Activated gamma-delta T cell treated with Interleukin-2 at 50 U/mL for 16 hours (primary cell): ENCODE measurements at regions not wholly inside any gene's neighbourhood (a gene's known extent, or its start where the extent isn't known, plus 50 kb on each side); places are given as distances from the start of the nearest gene placed in this dataset.
"Not testable (repeated sequence)": the region's sequence is repeated elsewhere in the genome, so short reads cannot be mapped to it uniquely, and the experiment has no call there.

Experiments
- DNase-seq: peaks from one replicate; pipeline ENCODE4 v3.0.0-alpha.2; 2020

DNA sequence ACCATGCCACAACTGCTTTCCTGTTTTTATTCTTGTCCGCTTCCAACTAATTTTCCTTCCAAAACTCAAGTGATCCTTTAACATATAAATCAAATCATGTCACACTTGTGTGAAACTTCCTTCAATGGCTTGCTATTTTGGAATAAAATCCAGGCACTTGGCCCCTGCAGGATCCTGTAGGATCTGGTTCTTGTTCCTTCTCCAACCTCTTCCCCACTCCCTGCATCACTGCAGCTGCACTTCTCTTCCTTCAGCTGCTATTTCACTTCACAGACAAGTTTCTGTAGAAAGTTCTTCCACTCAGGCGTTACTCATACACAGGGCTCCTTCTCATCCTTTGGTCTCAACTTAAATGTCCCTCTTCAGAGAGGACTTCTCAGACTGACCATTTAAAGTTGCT lies 239.7 kb upstream of the BTG1 start:
- DNase-seq, result no peak

DNA sequence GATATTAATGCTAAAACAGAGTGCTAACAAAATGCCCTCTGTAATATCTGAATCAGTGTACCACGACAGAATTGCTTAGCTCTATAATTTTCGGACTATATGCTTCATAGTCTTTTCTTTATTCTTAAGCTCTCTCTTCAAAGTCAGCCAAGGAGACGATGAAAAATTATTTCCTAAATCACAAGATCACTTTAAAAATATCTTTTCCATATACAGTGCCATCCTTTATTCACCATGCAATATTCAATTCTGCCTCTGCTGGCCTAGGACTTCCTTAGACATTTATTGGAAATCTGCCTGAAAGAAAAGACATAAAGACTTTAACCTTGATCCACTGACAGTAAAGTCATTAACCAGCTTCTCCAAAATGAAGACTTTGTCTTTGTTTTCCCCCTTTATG lies 238.9 kb upstream of the BTG1 start:
- no peak for DNase-seq

DNA sequence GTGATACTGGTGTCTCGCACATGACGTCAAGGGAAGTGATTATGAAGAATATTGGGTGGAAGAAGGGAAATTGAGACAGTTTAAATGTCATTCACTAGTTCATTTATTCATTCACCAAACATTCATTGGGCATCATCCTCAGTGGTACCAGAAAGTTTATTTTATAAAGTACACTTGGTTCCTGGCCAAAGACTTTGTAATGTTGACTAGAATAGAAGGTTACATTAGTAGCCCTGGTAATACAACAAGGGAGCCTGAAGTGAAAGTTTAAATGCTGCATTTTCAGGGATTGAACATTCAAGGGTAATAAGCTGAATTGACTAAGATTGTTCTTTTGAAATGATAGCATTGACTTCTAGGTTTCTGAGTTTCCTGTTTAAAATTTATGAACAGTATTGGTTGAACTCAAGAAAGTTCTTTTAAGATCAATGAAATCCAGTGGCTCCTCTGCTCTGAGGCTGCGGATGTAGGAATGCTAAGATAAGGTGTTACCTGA lies 236.8 kb upstream of the BTG1 start:
- DNase-seq, result no peak

DNA sequence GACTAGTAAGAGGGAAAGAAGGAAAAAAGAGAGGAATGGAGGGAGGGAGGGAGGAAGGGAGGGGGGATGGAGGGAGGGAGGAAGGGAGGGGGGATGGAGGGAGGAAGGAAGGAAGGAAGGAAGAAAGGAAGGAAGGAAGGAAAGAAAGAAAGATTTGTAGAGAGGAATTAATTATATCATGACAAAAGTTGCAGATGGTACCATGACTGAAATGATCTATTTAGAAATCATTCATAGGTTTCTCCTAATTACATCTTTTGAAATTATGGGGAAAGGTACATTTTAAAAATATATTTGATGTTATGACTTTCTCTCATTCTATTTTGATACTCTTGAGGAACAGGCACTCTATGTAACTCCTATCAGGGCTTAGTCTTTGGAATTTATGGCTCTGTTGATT lies 236.2 kb upstream of the BTG1 start:
- no peak for DNase-seq

DNA sequence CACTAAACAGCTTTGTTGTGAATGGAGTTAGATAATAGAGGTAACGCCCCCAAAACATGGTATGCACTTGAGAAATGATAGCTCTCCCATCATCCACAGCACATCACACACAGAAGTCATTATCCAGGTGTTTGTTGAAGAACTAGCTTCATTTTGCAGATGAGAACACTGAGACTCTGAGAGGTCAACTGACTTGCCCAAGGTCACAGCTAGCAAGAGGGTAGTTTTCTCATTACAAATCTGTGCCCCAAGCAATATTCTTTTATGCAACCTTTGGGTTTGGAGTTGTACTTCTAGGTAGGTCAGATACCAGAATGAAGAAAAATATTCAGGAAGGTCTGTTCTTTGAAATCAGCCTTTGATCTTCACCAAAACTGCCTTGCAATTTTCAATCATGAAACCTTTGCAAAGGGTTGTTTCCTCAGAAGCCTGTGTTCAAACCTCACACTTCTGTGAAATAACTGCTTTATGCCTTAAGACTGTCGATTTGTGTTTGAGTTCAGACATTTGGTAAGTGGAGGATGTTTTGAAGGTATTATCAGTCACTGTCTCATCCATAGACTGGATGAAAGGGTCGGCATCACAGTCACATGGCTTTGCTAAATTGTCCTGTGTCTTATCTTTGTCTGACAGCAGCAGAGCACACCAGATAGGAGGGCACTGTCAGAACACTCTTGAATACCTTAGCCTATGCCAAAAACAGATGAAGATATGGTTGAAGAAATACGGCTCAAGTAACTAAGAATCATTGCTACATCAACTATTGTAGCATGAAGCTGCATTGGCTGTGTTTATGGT lies 233.2 kb upstream of the BTG1 start:
- DNase-seq, result no peak

DNA sequence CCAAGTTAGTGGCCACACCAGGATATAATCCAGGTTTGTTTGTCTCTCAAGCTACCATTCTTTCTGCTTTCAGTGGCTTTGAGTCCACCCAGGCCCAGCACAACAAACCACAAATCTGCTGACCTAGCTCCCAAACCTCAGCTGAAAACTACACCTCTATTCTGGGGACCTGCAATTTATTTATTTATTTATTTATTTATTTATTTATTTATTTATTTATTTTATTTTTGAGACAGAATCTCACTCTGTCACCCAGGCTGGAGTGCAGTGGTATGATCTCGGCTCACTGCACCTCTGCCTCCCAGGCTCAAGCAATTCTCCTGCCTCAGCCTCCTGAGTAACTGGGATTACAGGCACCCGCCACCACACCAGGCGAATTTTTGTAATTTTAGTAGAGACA lies 229.9 kb upstream of the BTG1 start:
- not testable (repeated sequence) for DNase-seq

DNA sequence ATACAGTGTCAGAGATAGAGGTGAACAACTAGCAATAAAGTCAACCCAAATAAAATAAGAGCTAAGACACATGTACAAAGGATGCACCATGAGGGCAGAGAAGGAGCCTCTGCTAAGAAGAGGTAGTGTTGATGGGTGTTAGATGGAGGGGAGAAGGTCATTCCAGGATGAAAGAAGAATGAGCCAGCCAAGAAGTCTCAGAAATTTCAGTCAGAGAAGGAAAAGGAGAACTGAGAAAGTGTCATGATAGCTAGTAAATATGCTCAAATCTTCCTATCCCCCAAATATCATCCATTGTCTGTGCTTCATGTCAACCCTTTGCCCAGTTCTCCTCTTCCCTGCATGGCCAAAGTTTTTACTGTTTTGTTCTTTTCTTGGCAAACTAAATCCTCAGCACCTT lies 225.2 kb upstream of the BTG1 start:
- DNase-seq, result no peak

DNA sequence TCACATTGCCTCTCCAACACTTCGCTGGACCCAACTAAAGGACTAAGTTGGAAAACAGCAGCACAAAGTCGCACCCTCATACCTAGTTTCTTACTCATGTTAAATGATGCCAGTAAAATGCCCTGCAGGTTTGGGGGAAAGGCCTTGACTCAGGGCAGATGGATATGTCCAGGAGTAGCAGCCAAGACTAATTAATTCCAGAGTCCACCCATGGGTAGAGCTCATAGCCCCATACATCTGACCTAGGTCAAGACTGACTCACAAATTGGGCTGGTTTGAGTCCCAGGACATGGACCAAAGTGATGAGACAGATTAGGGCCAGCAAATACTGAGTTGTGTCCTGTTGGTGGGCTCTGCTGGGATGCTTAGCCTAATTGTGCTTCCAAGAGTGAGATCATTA lies 224.0 kb upstream of the BTG1 start:
- no peak for DNase-seq

DNA sequence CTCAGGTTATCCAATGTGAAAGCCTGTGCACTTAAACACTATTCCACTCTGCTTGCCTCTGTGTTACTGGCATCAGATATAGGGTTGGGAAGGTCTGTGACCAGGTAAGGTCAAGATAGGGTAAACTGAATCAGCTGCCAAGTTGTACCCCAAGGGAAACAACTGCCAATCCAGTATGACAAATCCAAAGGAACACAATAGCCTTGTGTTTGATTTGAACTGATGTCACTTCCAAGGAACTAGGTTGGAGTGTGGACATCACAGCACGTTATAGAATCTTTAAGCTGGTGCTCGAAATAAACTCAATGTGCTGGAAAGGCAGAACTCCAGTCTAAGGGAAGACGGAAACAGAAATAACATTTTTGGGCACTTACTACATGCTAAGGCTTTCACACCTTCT lies 223.4 kb upstream of the BTG1 start:
- DNase-seq, result no peak

DNA sequence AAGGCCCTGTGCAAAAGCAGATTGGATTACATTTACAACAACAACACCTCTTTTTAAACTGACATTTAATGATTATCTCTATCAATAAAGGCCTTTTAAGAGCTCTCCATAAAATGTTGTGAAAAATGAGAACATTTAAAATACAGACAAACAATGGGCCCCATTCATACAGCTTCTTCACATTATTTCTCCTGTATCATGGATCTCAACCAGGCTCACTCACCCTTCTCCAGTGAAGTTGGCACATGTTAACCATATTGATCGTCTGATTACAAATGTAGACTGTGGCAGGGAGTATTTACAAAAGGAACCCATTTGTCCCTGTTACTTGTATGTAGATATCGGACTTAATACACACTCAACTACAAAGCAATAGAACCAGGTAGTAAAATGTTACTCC lies 220.2 kb upstream of the BTG1 start:
- no peak for DNase-seq

DNA sequence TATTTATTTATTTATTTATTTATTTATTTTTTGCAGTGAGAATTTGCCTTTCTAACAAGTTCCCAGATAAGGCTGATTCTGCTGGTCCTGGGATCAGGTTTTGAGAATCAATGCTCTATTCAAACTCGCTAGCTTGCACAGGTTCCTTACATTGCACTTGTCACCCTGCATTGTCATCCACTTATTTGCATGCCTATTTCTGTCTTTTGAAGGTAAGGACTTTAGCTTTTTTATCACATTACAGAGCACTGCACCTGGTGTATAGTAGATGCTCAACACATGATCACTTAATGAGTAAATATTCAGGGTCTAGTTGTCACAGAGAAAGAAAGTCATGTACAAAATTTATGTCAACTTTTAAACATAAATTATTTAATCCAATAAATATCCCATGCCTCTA lies 219.7 kb upstream of the BTG1 start:
- no peak for DNase-seq

DNA sequence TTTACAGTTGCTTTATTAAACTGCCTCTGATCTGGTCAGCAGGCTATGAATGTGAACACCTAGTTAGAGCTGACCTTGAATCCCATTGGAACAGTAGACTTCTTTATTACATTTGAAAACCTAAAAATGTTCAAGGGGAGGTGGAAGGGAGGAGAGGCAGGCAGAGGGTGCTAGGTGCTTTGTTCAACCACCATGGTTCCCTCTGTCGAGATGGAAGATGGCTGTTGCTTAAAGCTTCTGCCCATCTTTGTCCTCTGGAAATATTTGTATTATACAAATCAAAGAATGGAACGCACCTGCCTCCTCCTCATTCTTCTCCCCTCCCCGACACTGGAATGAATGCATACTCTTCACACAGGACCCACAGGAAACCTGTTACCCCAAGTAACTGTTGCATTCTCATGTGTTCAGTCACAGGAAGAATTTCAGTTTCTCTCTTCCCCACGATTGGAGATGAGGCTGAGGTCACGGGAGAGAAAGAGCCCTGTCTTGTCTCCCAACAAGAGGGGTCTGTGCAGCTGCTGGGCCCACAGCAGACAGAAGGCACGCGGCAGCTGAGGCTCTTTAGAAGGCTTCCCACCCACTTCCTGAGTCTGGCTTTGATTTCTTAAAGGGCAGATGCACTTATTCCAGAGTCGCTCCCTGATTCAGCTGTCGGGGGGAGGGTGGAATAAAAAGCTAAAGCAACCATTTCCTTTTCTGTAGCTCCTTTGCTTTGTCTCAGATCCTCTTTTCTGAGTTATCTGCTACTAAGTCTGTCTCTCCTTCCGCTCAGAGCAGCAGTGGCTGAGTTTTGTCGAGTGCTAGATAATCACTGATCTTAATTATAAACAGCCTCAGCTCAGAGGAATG lies 217.9 kb upstream of the BTG1 start:
- peak; percentile 39 for DNase-seq

DNA sequence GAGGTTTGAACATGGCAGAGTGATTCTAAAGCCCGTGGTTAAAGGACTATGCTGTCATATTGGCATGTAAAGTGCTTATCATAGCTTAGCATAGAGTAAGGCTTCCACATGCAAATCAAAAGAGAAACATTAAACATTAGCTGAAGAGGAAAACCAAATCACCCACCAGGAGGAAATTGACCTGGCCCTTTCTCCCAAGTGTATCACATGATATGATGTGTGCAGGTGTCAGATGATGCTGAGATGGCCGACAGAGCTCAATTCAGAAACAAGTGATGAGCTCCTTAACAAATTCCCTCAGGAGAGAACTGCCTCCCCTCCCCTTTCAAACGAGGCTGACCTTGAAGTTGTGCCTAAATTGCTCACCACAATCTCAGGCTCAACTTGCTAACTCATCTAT lies 217.1 kb upstream of the BTG1 start:
- DNase-seq, result no peak

DNA sequence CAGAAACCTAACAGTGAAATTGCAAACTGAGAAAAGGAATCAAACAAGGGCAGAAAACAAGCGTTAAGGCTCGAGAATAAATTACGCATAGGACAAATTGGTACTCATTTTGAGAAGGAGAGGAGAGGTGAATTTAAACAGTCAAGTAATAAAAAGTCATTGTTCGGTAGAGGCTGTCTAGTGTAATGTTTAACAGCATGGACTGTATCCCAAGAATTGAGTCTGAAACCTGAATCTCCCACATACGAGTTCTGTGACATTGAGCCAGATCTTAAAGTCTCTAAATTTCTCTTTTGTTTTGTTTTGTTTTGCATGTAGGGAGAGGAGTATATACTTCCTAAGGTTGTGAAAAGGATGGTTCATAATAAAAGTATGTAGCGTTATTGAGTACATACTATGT lies 216.5 kb upstream of the BTG1 start:
- no peak for DNase-seq

DNA sequence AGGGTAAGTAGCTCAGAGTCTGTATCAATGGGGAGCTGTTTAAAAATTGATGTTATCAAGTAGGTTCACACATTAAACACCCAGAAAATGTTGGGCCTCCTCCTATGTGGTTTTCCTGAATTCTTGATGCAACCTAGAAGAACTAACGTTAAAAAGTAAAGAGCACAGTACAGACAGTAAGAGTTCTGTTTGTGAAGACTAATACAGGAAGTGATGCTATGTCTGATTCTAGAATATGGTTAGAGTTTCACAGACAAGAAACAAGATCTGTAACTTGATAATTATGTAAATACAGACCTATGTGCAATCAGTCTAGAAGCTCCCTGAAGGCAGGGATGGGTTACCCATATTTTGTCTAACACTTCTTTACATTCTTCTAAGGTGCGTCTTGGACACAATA lies 214.9 kb upstream of the BTG1 start:
- no peak for DNase-seq

DNA sequence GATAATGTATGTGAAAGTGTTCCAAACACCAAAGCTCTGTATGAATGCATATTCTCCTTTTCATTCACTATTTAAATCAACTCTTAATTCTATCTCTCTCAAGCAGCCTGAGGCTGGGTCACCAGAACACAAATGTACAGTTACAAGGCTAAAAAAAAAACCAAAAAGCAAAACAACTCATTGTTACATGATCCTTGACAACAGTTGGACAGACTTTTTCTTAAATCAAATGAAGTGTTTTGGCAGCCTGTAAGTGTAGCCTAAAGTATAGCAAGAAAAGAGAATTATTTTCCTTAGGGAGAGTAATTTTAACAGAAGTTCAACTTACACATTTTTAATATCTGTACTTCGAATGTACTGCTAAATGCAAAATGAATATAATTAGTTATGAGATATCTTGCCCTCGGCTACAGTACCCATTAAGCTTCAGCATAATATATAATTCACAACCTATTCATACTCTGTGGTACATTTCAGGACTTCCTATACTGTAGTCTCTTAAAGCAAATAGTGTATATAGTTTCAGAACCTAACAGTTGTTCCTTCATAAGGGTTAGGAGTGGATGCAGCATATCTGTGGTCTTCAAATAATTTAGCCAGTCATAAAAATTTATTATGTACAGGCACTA lies 214.0 kb upstream of the BTG1 start:
- DNase-seq, result no peak

DNA sequence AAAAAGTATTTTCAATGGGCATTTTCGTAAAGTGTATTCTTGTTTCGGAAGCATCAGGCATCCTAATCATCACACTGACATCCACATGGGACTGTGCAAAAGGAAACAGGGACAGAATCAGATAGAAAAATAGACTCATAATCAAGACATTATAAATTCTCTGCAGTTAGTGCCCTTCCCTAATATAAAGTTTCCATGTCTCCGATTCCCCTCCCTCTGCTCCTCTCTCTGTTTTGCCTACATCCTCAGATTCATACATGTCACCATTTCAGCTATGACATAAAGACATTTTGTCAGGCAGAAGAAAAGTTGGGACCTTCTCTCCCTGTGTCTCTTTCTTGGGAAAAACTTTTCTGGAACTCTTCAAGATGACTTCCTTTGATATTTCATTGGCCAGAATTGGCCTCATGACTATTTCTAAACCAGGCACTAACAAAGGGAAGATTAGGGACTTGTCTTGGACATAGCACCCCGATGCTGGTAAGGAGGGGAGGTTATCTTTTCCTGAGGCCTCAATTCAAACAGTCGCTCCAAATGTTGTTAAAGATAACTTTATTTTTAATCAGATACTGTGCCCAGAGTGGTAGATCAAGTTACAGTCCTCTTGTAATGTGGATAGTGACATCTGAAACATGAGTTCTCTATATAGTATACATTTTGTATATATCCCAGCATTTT lies 212.1 kb upstream of the BTG1 start:
- no peak for DNase-seq

DNA sequence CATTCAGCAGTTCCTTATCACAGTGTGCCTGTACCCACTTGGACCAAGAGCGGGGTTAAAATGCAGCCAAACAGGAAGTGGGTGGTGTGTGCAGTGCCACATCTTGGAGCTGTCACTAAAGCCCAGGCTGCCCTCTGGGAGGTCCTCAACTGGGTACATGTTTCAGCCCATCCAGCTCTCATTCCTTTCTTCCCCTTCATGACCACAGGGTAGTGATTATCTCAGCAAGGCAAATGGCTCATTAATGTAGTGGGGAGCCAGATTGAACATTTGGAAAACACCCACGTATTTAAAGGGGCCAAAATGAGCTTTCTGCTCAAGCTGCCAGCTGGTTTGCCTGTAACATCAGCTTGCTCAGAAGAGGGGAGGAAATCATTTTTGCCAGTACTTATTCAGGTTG lies 210.8 kb upstream of the BTG1 start:
- DNase-seq, result no peak

DNA sequence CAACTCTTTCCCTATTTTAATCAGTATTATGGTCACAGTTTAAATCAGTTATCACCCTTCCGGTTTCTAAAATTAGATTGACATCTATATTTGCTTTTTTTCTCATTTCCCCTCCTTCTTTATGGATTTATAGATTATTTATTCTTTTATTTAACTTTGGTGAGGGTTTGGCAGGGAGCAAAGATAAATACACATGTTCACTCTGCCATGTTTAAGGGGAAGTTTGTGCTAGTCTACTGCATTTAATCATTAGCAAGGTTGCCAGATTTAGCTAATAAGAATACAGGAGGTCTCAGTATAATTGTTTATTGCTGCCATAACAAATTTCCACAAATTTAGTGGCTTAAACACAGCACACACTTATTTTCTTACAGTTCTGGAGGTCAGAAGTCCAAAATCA lies 204.0 kb upstream of the BTG1 start:
- no peak for DNase-seq

DNA sequence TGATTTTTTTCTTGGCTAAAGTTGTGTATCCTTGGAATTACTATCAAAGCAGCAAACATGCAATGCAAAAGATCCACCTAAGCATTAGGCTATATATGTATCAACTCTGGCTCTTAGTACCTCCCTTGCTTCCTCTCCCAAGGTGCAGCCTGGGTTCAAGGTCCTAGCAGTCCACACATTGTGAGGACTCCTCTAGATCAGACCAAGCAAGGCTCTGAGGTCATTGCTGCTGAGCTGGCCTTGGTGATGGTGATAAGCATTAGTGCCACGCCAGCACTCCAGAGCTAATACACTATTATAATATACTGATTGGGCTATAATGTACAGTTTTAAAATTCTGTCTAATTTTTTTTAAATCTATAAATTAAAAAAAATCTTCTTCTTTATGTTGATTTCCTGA lies 196.9 kb upstream of the BTG1 start:
- DNase-seq, result no peak

DNA sequence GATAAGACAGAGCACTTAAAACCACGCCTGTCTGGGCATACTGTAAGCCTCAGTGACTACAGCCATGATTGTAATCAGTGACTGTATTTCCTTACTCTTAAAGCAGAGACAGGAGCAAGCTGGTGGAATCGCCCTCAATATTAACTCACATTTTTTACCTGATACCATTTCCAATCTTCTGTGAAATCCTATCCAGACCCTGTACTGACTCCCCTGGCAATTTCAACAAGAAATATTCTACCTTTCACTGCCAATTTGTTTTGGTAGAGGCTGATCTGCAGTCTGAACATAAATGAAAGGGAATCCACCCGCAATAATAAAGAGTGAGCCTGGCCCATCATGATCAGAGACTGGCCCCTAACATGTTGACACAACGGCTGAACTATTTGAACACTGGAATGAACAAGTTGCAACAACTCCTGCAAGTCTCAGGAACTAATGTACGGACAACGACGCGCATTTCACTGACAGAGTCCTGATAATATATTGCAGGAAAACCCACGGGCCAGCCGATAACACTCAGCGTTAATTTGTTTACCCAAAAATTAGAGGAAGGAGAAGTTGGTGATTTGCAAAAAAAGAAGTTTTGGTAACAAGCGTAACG lies 195.5 kb upstream of the BTG1 start:
- DNase-seq, result no peak

DNA sequence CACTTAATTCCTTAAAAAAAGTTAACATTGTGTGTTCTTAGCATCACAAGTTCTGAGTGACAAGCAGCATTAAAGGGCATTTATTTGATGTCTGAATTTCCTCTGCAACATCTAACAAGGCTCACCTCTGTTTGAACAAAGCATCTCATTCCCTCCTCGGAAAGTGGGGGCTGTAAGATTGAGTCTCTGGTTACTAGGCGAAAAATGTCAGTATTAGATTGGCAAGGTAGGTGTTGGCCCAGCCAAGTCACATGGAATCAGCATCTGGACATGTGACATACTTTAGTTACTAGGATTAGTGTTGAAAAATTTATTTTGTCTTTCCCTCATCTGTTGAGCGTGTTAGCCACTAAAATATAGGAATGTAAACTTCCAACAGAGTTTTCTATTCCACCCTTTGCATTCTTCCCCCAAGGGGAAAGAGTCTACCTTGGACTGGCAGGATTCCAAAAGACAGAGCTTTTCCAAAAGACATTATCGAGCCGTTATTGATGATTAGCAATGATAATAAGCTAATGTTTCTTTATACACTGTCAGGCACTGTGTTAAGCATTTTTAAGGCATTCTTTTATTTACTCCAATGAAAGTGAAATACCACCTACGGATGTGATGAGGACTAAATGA lies 194.9 kb upstream of the BTG1 start:
- DNase-seq, result no peak
